GM23338 (cell line): ENCODE measurements at regions not wholly inside any gene's neighbourhood (a gene's known extent, or its start where the extent isn't known, plus 50 kb on each side); places are given as distances from the start of the nearest gene placed in this dataset.

Experiments used
- CREB1 ChIP-seq: fragments of 250-450 bp; sonication (Bioruptor Pico); IDR thresholded peaks from 2 replicates; pipeline ENCODE4 v1.5.0; 2020; ENCODE audit warnings: low read depth, mild to moderate bottlenecking, moderate library complexity
- EZH2 ChIP-seq: fragments of 200-600 bp; sonication (generic); IDR thresholded peaks from one replicate; pipeline ENCODE4 v1.8.0; 2017; ENCODE audit warnings: antibody characterized with exemption, mild to moderate bottlenecking, low read depth; ENCODE audit not compliant: unreplicated experiment
- EZH2phosphoT487 ChIP-seq: fragments of 200-600 bp; sonication (generic); IDR thresholded peaks from one replicate; pipeline ENCODE4 v1.8.1; 2018; ENCODE audit warnings: antibody characterized with exemption; ENCODE audit not compliant: unreplicated experiment
- POLR2AphosphoS5 ChIP-seq: IDR thresholded peaks from 2 replicates; pipeline ENCODE4 v1.6.1; 2016; ENCODE audit warnings: antibody characterized with exemption, low read depth
- ZNF331 ChIP-seq: fragments of 250-450 bp; sonication (Bioruptor Pico); IDR thresholded peaks from 2 replicates; pipeline ENCODE4 v1.5.0; 2020; ENCODE audit warnings: low read depth, mild to moderate bottlenecking, moderate library complexity
- TF ChIP-seq, protein P1 (sequence below), 2 experiments: fragments of 200-600 bp in 1 of 2; sonication (generic) in 1 of 2; conservative IDR thresholded peaks; 2 replicates each; pipeline versions ENCODE4 v1.5.1 to v1.6.1; 2016 to 2017; ENCODE audit warnings: antibody characterized with exemption in 2 of 2, low read depth in 2 of 2, mild to moderate bottlenecking in 2 of 2, moderate library complexity in 1 of 2
- TF ChIP-seq, protein P2 (sequence below): IDR thresholded peaks from one replicate; pipeline ENCODE4 v1.6.1; 2018; ENCODE audit warnings: antibody characterized with exemption; ENCODE audit not compliant: unreplicated experiment

- TF ChIP-seq, protein P1, sequence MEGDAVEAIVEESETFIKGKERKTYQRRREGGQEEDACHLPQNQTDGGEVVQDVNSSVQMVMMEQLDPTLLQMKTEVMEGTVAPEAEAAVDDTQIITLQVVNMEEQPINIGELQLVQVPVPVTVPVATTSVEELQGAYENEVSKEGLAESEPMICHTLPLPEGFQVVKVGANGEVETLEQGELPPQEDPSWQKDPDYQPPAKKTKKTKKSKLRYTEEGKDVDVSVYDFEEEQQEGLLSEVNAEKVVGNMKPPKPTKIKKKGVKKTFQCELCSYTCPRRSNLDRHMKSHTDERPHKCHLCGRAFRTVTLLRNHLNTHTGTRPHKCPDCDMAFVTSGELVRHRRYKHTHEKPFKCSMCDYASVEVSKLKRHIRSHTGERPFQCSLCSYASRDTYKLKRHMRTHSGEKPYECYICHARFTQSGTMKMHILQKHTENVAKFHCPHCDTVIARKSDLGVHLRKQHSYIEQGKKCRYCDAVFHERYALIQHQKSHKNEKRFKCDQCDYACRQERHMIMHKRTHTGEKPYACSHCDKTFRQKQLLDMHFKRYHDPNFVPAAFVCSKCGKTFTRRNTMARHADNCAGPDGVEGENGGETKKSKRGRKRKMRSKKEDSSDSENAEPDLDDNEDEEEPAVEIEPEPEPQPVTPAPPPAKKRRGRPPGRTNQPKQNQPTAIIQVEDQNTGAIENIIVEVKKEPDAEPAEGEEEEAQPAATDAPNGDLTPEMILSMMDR (conservative IDR thresholded peaks at IDR 0.05; ENCODE audit: low read depth in 2 of 2), result peak; percentile 69 to 84
- TF ChIP-seq, protein P2, sequence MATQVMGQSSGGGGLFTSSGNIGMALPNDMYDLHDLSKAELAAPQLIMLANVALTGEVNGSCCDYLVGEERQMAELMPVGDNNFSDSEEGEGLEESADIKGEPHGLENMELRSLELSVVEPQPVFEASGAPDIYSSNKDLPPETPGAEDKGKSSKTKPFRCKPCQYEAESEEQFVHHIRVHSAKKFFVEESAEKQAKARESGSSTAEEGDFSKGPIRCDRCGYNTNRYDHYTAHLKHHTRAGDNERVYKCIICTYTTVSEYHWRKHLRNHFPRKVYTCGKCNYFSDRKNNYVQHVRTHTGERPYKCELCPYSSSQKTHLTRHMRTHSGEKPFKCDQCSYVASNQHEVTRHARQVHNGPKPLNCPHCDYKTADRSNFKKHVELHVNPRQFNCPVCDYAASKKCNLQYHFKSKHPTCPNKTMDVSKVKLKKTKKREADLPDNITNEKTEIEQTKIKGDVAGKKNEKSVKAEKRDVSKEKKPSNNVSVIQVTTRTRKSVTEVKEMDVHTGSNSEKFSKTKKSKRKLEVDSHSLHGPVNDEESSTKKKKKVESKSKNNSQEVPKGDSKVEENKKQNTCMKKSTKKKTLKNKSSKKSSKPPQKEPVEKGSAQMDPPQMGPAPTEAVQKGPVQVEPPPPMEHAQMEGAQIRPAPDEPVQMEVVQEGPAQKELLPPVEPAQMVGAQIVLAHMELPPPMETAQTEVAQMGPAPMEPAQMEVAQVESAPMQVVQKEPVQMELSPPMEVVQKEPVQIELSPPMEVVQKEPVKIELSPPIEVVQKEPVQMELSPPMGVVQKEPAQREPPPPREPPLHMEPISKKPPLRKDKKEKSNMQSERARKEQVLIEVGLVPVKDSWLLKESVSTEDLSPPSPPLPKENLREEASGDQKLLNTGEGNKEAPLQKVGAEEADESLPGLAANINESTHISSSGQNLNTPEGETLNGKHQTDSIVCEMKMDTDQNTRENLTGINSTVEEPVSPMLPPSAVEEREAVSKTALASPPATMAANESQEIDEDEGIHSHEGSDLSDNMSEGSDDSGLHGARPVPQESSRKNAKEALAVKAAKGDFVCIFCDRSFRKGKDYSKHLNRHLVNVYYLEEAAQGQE, result no peak
- TF ChIP-seq POLR2AphosphoS5 (no peak), EZH2phosphoT487 (no peak), ZNF331 (no peak), EZH2 (no peak), CREB1 (CRISPR knock-in tag) (no peak)
Observed at GRCh38 chr22:22720201-22720723, 75.8 kb downstream of the GGTLC2 start.
